Sigmoid colon (tissue), 6 donors: ENCODE measurements at regions not wholly inside any gene's neighbourhood (a gene's known extent, or its start where the extent isn't known, plus 50 kb on each side); places are given as distances from the start of the nearest gene placed in this dataset.

Source experiments
- DNase-seq: peaks from one replicate; pipeline ENCODE4 v3.0.0-alpha.2; 2019
- H3K27ac ChIP-seq, 4 donors: fragments of 200-600 bp; sonication (generic); one replicate each; pipeline ENCODE4 v1.5.1; 2016 to 2019; ENCODE audit warnings: mild to moderate bottlenecking in 1 of 4
- H3K27me3 ChIP-seq, 3 donors: fragments of 200-600 bp; sonication (generic); one replicate each; pipeline ENCODE4 v1.5.1; 2019; ENCODE audit warnings: mild to moderate bottlenecking in 1 of 3
- H3K36me3 ChIP-seq, 4 donors: fragments of 200-600 bp; sonication (generic); one replicate each; pipeline ENCODE4 v1.5.1; 2016 to 2019
- H3K4me1 ChIP-seq, 4 donors: fragments of 200-600 bp; sonication (generic); one replicate each; pipeline ENCODE4 v1.5.1; 2017 to 2019
- H3K4me3 ChIP-seq, 4 donors: fragments of 200-600 bp; sonication (generic); one replicate each; pipeline ENCODE4 v1.5.1; 2017 to 2019; ENCODE audit warnings: mild to moderate bottlenecking in 2 of 4, moderate library complexity in 1 of 4
- H3K9me3 ChIP-seq, 4 donors: fragments of 200-600 bp in 3 of 4; sonication (generic) in 3 of 4; one replicate each; pipeline versions ENCODE4 v1.5.1 to v1.6.1; 2013 to 2019
- EP300 ChIP-seq, 4 donors: sonication (generic); formaldehyde crosslinking; IDR thresholded peaks; one replicate each; pipeline ENCODE4 v1.6.1; 2017; ENCODE audit warnings: antibody characterized with exemption in 4 of 4
- POLR2A ChIP-seq, 2 donors: fragments of 450-650 bp; IDR thresholded peaks; one replicate each; pipeline ENCODE4 v1.6.1; 2016; ENCODE audit warnings: antibody characterized with exemption in 2 of 2, mild to moderate bottlenecking in 2 of 2, moderate library complexity in 2 of 2
- POLR2AphosphoS5 ChIP-seq, 4 donors: sonication (generic); formaldehyde crosslinking; IDR thresholded peaks; one replicate each; pipeline ENCODE4 v1.6.1; 2017; ENCODE audit warnings: antibody characterized with exemption in 4 of 4
- WGBS, 2 donors: extraction: QIAGEN DNeasy Blood & Tissue Kit; methylation state at CpG; one replicate each; pipeline ENCODE4 v1.1.7; 2013; 5-methylcytosine and 5-hydroxymethylcytosine counted together
- intact Hi-C: fragments of 100-400 bp; cut with DNase I; formaldehyde crosslinking; loops from one replicate; pipeline ENCODE4 v1.15.1; 2023
- TF ChIP-seq, protein P1 (sequence below), 4 experiments: fragments of 450-650 bp in 3 of 4; fragments of 200-600 bp in 1 of 4; IDR thresholded peaks; one replicate each; pipeline ENCODE4 v1.5.1; 2016 to 2019; ENCODE audit warnings: antibody characterized with exemption in 4 of 4, mild to moderate bottlenecking in 3 of 4, moderate library complexity in 2 of 4
- donor health status: healthy with polysubstance abuse.
- donor health status: healthy.

DNA sequence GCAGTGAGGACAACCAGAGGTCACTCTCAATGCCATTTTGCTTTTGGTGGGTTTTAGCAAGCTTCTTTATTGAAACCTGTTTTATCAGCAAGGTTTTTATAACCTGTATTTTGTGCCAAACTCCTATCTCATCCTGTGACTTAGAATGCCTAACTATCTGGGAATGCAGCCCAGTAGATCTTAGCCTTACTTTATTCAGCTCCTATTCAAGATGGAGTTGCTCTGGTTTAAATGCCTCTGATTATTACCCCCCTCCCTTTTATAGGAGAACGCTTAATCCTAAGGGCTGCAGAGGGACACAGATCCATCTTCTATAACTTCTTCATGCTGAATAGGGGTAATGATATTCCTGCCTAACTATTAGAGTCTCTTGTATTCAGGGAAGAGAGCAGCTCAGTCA, 179.1 kb downstream of the KIF18A start:
- no peaks in the 10 kb centered on the region for H3K9me3 ChIP-seq
- no peak for TF ChIP-seq POLR2AphosphoS5 (IDR thresholded peaks at IDR 0.05)
- TF ChIP-seq, protein P1, sequence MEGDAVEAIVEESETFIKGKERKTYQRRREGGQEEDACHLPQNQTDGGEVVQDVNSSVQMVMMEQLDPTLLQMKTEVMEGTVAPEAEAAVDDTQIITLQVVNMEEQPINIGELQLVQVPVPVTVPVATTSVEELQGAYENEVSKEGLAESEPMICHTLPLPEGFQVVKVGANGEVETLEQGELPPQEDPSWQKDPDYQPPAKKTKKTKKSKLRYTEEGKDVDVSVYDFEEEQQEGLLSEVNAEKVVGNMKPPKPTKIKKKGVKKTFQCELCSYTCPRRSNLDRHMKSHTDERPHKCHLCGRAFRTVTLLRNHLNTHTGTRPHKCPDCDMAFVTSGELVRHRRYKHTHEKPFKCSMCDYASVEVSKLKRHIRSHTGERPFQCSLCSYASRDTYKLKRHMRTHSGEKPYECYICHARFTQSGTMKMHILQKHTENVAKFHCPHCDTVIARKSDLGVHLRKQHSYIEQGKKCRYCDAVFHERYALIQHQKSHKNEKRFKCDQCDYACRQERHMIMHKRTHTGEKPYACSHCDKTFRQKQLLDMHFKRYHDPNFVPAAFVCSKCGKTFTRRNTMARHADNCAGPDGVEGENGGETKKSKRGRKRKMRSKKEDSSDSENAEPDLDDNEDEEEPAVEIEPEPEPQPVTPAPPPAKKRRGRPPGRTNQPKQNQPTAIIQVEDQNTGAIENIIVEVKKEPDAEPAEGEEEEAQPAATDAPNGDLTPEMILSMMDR (IDR thresholded peaks at IDR 0.05): no peak
- no peak for TF ChIP-seq EP300 (IDR thresholded peaks at IDR 0.05)
- no peak for TF ChIP-seq POLR2A (IDR thresholded peaks at IDR 0.05)
- H3K27me3 ChIP-seq: no peaks in the 10 kb centered on the region
- intact Hi-C loops: no loop called here
- no peak overlapping the region for H3K4me3 ChIP-seq
- no peak overlapping the region for H3K27ac ChIP-seq
- no peak for DNase-seq
- 77 to 89% methylated on average over 1 of the region's 1 CpG for WGBS, 2 donors
- H3K4me1 ChIP-seq: no peaks in the 10 kb centered on the region
- H3K36me3 ChIP-seq: no peaks in the 10 kb centered on the region

DNA sequence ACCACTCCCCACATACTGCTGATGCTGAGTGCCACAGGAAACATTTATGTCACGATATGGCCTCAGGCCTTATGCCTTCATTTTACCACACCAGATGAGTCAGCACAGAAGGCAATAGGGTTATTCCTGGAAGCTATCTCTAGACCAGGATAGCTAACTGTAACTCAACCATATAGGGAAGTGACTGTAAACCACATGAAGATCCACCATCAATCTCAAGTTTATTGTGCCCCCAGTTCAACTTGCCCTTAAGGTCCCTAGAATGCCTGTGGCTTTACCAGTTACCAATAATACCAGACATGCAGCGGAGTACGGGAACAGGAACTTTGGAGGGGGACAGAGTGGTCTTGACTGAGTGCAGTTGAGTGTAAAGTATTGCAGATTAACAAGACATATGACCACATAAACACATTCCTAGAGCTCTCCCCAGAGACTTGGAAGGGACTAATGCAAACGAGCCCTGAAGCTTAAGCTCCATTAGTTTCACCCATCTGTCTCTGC, 180.9 kb downstream of the KIF18A start:
- 73 to 83% methylated on average over 4 of the region's 4 CpGs for WGBS, 2 donors
- TF ChIP-seq EP300 (IDR thresholded peaks at IDR 0.05) (no peak), POLR2A (IDR thresholded peaks at IDR 0.05) (no peak), POLR2AphosphoS5 (IDR thresholded peaks at IDR 0.05) (no peak)
- TF ChIP-seq, protein P1 (IDR thresholded peaks at IDR 0.05): no peak
- Histone ChIP-seq H3K4me3 (no peak overlapping the region), H3K27me3 (no peaks in the 10 kb centered on the region), H3K27ac (no peak overlapping the region), H3K4me1 (no peaks in the 10 kb centered on the region), H3K36me3 (no peaks in the 10 kb centered on the region), H3K9me3 (no peaks in the 10 kb centered on the region)
- intact Hi-C loops: no loop called here
- DNase-seq: no peak

DNA sequence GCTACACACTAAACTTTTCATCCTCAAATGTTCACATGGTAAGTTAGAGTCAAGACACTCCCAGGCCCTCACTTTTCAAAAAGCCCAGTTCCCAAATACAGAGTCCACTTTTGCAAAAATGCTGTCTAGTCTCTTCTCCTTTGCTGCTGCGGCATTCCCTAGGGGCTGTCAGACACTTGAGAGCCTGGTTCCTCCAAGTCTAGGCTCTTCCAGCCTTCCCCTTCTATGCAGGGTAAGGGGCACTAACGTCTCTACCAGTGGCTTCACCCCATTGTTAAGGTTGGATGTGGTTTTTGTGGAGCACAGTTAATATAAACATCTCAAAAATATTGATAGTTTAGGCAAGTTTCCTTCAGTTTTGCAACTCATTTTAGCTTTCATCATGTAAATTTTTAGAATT, 181.5 kb downstream of the KIF18A start:
- intact Hi-C loops: no loop called here
- H3K4me1 ChIP-seq: no peaks in the 10 kb centered on the region
- 75 to 77% methylated on average over 2 of the region's 2 CpGs for WGBS, 2 donors
- no peaks in the 10 kb centered on the region for H3K36me3 ChIP-seq
- H3K9me3 ChIP-seq: no peaks in the 10 kb centered on the region
- no peaks in the 10 kb centered on the region for H3K27me3 ChIP-seq
- DNase-seq: no peak
- TF ChIP-seq POLR2AphosphoS5 (IDR thresholded peaks at IDR 0.05): no peak
- TF ChIP-seq EP300 (IDR thresholded peaks at IDR 0.05): no peak
- no peak for TF ChIP-seq POLR2A (IDR thresholded peaks at IDR 0.05)
- TF ChIP-seq, protein P1 (IDR thresholded peaks at IDR 0.05): no peak
- no peak overlapping the region for H3K4me3 ChIP-seq
- H3K27ac ChIP-seq: no peak overlapping the region

DNA sequence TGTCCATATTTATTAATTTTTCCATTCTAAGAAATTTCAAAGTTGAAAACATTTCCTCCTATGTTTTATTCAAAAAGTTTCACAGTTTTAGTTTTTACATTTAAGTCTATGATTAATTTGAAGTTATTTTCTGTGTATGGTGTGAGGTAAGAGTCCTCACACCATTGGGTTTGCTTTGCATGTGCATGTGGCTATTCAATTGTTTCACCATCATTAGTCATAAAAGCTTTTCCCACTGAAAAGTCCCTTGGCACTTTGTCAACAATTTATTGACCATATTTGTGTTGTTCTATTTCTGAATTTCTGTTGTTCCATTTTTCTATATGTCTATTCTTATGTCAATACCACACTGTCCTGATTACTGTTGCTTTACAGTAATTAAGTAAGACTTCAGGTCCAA, 186.5 kb downstream of the KIF18A start:
- Histone ChIP-seq H3K4me1 (no peaks in the 10 kb centered on the region), H3K36me3 (no peaks in the 10 kb centered on the region), H3K27ac (no peak overlapping the region), H3K9me3 (no peaks in the 10 kb centered on the region), H3K4me3 (no peak overlapping the region), H3K27me3 (no peaks in the 10 kb centered on the region)
- intact Hi-C loops: no loop called here
- TF ChIP-seq POLR2A (IDR thresholded peaks at IDR 0.05): no peak
- TF ChIP-seq, protein P1 (IDR thresholded peaks at IDR 0.05): no peak
- TF ChIP-seq POLR2AphosphoS5 (IDR thresholded peaks at IDR 0.05): no peak
- TF ChIP-seq EP300 (IDR thresholded peaks at IDR 0.05): no peak
- no peak for DNase-seq

DNA sequence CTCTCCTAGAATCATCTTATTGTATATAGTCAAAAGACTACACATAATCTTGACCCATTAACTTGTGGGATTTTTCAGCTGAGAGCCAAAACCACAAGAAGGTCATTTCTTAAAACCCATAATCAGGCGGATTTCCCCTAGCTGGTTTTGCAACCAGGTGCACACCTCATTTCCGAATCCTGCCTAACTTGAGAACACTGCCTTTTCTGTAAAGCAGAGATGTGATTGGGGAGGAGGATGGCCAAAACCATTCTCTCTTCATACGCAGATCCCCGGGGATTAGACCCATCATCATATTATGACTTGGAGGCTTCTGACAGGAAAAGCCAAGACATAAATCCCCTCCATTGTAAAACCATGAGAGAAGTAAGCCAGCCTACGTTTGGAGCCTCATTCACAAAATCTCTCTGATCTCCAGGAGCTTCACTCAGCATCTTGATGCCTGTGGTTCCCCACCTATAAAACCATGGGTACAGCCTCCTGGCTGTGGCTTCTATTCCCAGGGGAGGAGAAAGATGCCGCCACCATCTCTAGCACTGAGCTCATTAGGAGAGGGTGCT, 191.3 kb downstream of the KIF18A start:
- Histone ChIP-seq H3K27ac (no peak overlapping the region), H3K4me3 (no peak overlapping the region), H3K27me3 (no peaks in the 10 kb centered on the region), H3K9me3 (no peaks in the 10 kb centered on the region), H3K36me3 (no peaks in the 10 kb centered on the region), H3K4me1 (no peaks in the 10 kb centered on the region)
- 77 to 85% methylated on average over 6 of the region's 6 CpGs for WGBS, 2 donors
- intact Hi-C loops: no loop called here
- TF ChIP-seq POLR2AphosphoS5 (IDR thresholded peaks at IDR 0.05) (no peak), EP300 (IDR thresholded peaks at IDR 0.05) (no peak), POLR2A (IDR thresholded peaks at IDR 0.05) (no peak)
- TF ChIP-seq, protein P1 (IDR thresholded peaks at IDR 0.05): no peak
- no peak for DNase-seq
